ENCODE measurements at regions not wholly inside any gene's neighbourhood (a gene's known extent, or its start where the extent isn't known, plus 50 kb on each side); places are given as distances from the start of the nearest gene placed in this dataset.

DNA sequence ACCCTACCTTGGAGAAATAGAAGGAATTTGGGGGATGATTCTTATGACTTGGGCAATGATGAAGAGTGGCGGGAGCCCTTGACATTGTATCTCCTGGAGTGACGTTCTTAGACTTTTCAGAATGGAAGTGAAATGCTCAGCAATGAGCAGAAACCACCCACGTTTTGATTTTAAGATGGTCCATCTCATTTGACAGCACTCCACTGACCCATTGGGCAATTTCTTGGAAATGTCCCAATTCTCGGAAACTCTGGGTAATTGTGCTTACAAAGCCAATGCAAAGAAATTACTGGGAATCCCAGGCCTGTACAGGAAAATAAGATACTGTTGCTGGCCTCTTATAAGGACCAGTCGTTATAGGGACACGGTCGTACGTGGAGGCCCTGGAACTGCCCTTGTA lies 170.0 kb upstream of the COPS8 start:
- TF ChIP-seq, protein P1, sequence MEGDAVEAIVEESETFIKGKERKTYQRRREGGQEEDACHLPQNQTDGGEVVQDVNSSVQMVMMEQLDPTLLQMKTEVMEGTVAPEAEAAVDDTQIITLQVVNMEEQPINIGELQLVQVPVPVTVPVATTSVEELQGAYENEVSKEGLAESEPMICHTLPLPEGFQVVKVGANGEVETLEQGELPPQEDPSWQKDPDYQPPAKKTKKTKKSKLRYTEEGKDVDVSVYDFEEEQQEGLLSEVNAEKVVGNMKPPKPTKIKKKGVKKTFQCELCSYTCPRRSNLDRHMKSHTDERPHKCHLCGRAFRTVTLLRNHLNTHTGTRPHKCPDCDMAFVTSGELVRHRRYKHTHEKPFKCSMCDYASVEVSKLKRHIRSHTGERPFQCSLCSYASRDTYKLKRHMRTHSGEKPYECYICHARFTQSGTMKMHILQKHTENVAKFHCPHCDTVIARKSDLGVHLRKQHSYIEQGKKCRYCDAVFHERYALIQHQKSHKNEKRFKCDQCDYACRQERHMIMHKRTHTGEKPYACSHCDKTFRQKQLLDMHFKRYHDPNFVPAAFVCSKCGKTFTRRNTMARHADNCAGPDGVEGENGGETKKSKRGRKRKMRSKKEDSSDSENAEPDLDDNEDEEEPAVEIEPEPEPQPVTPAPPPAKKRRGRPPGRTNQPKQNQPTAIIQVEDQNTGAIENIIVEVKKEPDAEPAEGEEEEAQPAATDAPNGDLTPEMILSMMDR (IDR thresholded peaks at IDR 0.05): no peak
- TF ChIP-seq POLR2A (IDR thresholded peaks at IDR 0.05) (no peak), EP300 (IDR thresholded peaks at IDR 0.05) (no peak)

All from ovary (tissue), 3 donors.